C4-2B (cell line): ENCODE measurements at regions not wholly inside any gene's neighbourhood (a gene's known extent, or its start where the extent isn't known, plus 50 kb on each side); places are given as distances from the start of the nearest gene placed in this dataset.

ENCODE experiments used
- H3K27ac ChIP-seq: fragments of 450-650 bp; 2 replicates; pipeline ENCODE4 v1.5.1; 2017
- ZFX ChIP-seq: fragments of 450-650 bp; IDR thresholded peaks from 2 replicates; pipeline ENCODE4 v1.6.1; 2017
- TF ChIP-seq, protein P1 (sequence below): fragments of 450-650 bp; conservative IDR thresholded peaks from 2 replicates; pipeline ENCODE4 v1.5.1; 2017; ENCODE audit warnings: mild to moderate bottlenecking

DNA sequence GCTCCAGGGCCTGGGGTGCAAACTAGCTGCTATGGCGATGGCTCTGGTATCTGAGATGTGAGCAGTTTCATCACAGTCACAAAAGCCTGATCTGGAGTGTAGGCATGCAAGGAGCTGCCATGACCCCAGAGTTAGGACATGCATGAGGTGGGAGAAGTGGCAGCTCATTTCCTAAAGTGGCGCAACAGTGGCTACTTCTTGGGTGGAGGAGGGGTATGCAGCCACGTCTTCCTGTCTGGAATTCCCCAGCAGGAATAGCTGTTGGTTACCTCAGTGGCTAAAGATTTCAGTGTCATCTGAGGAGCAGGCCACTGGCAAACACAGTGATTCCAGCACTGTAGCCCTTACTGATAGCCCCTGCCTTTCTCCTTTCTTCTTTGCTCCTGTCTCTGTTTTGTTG is 1382.5 kb downstream of the C4orf33 start:
- H3K27ac ChIP-seq: no peak overlapping the region
- TF ChIP-seq, protein P1, sequence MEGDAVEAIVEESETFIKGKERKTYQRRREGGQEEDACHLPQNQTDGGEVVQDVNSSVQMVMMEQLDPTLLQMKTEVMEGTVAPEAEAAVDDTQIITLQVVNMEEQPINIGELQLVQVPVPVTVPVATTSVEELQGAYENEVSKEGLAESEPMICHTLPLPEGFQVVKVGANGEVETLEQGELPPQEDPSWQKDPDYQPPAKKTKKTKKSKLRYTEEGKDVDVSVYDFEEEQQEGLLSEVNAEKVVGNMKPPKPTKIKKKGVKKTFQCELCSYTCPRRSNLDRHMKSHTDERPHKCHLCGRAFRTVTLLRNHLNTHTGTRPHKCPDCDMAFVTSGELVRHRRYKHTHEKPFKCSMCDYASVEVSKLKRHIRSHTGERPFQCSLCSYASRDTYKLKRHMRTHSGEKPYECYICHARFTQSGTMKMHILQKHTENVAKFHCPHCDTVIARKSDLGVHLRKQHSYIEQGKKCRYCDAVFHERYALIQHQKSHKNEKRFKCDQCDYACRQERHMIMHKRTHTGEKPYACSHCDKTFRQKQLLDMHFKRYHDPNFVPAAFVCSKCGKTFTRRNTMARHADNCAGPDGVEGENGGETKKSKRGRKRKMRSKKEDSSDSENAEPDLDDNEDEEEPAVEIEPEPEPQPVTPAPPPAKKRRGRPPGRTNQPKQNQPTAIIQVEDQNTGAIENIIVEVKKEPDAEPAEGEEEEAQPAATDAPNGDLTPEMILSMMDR: no peak
- no peak for TF ChIP-seq ZFX

DNA sequence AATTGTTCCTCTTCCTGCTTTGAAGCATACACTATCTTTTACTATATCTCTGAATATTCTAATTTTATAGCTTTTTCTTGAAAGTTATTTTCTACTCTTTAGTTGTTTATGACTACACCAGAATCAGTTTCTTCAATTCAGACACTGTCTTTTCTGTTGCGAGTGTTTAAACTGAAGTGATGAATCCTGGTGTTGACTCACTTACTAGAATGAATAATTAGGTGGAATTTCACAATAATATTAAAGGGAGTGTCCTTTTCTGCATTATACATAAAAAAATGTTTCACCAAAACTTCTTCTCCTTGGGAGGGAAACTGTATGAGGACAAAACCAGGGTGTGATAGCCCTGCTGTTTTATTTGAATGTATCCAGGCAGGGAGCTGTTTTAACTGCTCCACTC is 1383.1 kb downstream of the C4orf33 start:
- TF ChIP-seq, protein P1: no peak
- no peak for TF ChIP-seq ZFX

DNA sequence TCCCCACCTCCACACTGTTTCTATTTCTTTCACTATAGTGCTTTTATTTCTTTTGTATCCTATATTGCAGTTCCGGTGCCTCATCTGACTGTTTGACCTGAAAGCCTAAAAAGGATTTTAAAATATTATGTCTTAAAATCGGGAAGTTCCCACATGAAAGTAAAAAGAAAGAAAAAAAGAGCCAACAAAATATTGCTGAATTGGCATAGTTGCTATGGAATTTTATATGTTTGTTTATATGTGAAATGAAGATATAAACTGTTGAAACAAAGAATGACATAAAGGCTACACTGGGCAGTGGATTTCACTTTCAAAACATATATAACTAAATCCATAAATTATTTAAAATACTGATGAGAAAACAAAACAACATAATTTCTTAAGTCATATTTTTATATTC is 1383.7 kb downstream of the C4orf33 start:
- no peak for TF ChIP-seq ZFX
- TF ChIP-seq, protein P1: no peak
- H3K27ac ChIP-seq: no peak overlapping the region

More for the DNA sequence above, 1383.1 kb downstream of the C4orf33 start:
- H3K27ac ChIP-seq: no peak overlapping the region

DNA sequence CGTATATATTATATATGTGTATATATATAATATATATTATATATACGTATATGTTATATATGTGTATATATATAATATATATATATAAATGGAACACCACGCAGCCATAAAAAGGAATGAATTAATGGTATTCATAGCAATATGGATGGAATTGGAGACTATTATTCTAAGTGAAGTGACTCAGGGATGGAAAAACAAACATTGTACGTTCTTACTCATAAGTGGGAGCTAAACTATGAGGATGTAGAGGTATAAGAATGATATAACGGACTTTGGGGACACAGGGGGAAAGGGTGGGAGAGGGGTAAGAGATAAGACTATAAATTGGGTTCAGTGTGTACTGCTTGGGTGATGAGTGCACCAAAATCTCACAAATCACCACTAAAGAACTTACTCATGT is 1388.9 kb downstream of the C4orf33 start:
- TF ChIP-seq, protein P1: no peak
- no peak for TF ChIP-seq ZFX

DNA sequence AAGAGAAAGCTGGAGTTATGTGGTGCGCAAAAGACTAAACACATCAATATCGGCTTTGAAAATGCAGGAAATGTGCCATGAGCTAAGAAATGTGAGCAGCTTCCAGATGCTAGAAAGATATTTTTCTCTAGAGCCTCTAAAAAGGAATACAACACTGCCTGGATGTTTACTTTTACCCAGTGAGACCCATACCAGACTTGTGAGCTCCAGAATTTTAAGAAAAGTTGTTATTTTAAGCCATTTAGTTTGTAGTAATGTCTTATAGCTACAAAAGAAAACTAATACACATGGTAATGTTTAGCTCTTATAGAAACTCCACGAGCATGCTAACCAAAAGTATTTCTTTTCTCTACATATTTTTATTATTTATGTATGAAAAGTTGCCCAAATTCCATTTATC is 1389.4 kb downstream of the C4orf33 start:
- H3K27ac ChIP-seq: no peak overlapping the region

More for the DNA sequence above, 1388.9 kb downstream of the C4orf33 start:
- H3K27ac ChIP-seq: no peak overlapping the region

DNA sequence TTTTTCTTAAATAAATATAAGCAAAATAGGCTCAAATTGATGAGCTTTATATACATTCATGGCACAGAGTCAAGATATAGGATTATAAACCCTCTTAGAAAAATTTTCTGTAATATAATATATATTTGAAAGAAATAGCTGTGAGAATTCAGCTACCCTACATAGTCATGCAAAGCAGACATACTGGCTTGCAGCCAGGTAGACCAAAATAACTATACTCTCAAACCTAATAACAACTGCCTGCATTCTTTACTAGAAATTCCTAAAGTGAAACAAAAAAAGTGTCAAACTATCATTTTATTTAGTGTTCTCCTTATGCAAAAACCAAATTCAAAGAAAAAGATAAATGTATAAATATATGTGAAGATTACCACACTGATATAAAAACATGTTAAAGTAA is 1390.2 kb downstream of the C4orf33 start:
- H3K27ac ChIP-seq: no peak overlapping the region
- no peak for TF ChIP-seq ZFX
- TF ChIP-seq, protein P1: no peak

More for the DNA sequence above, 1389.4 kb downstream of the C4orf33 start:
- TF ChIP-seq, protein P1: no peak
- TF ChIP-seq ZFX: no peak

DNA sequence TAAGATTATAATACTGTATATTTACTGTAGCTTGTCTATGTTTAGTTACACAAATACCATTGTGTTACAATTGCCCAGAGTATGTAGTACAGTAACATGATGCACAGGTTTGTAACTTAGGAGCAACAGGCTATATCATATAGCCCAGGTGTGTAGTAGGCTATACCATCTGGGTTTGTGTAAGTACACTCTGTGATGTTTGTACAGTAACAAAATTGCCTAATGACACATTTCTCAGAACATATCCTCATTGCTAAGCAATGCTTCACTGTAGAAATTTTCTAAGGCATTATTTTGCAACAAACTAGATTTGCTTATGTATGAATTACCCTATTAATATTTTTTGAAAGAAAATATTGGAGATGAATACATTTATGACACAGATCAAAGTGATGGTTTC is 1390.9 kb downstream of the C4orf33 start:
- H3K27ac ChIP-seq: no peak overlapping the region
- TF ChIP-seq, protein P1: no peak
- TF ChIP-seq ZFX: no peak

DNA sequence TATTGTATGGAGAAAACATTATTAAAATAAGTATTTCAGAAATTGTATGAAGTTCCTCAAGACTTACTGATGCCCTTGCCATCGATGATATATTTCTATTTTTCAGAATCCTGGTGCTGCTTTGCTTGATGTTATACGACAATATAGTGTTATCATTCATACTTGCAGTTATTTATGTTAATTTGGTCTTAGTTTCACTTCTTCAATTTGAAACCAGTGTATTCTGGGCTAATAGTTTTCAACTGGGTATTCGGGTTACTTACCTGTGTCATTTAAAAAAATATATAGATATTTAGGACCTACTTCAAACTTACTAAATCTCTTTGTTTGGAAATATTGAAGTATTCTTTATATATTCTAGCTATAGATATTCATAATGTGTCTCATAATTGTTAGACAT is 1414.7 kb downstream of the C4orf33 start:
- TF ChIP-seq, protein P1: no peak
- no peak for TF ChIP-seq ZFX

More for the DNA sequence above, 1414.7 kb downstream of the C4orf33 start:
- no peak overlapping the region for H3K27ac ChIP-seq
